RPMI7951 (cell line): ENCODE measurements at regions not wholly inside any gene's neighbourhood (a gene's known extent, or its start where the extent isn't known, plus 50 kb on each side); places are given as distances from the start of the nearest gene placed in this dataset.

ENCODE experiments used
- DNase-seq: peaks from one replicate; pipeline ENCODE4 v3.0.0-alpha.2; 2012; ENCODE audit warnings: low read depth

GRCh38 chr20:58565461-58566175, 50.4 kb upstream of the APCDD1L start:
- DNase-seq: no peak
